Activated CD4-positive, alpha-beta T cell treated with anti-CD3 and anti-CD28 coated beads for 24 hours (primary cell): ENCODE measurements at regions not wholly inside any gene's neighbourhood (a gene's known extent, or its start where the extent isn't known, plus 50 kb on each side); places are given as distances from the start of the nearest gene placed in this dataset.
"Not testable (repeated sequence)": the region's sequence is repeated elsewhere in the genome, so short reads cannot be mapped to it uniquely, and the experiment has no call there.

Source experiments
- DNase-seq, 2 donors: peaks; one replicate each; pipeline ENCODE4 v3.0.0-alpha.2; 2020; ENCODE audit warnings: low read depth in 2 of 2

DNA sequence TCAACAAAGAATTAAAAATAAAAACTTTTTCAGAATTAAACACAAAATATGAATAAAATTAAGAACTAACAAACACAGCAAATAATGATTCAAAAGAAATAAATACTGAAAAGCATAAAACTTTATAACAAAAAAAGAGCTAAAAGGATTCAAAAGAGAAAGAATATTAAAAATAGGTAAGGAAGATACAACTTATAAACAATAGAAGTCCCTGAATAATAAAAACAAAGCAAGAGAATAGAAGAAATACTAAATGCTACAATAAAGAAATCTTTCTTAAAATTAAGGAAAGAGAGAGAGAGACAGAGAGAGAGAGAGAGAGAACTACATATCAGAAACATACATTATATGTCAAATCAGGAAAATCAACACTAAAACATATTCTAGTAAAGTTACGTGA lies 619.9 kb upstream of the SLIT2 start:
- no peak for DNase-seq

DNA sequence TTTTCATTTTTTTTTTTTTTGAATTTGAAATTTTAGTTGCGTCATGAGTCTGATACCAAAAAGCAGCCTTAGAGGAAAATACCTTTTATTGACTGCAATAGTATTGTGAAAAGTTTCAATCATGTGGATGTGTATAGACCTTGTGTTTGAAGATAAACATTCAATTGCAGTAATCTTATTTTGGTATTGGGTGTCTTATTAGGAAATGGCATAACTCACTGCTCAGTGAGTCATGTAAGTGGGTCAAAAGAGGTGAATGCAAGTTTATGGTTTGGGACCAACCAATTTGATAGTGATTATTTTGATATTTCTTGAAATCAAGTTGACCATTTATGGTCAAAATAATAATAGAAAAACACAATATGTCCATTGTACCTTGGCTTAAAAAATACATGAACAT lies 627.8 kb upstream of the SLIT2 start:
- DNase-seq: no peak

DNA sequence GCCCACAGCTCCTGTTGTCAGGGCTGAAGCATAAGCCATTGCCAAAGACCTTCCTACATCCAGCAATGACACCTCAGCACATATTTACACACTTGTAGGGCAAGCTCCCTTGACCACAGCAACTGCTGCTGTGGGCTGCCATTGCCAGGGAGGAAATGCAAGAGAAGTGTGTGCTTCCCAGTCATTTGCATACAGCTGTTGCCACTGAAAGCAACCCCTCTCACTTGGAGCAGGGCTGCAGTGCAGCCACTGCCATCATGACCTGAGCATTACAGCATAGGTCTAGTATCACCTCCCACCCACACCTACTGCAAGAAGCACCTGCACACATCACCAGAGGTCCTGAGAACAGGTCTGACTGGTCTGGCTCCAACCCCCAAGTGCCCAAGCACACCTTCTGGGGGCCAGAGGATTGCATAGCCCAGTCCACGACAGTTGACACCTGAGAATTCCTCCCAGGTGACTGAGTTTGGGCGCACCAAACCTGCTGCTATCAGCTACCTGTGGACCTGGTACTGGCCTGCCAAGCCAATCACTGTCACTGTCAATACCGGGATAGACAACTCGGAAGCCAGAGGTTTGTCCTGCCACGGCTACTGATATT lies 636.5 kb upstream of the SLIT2 start:
- no peak for DNase-seq

DNA sequence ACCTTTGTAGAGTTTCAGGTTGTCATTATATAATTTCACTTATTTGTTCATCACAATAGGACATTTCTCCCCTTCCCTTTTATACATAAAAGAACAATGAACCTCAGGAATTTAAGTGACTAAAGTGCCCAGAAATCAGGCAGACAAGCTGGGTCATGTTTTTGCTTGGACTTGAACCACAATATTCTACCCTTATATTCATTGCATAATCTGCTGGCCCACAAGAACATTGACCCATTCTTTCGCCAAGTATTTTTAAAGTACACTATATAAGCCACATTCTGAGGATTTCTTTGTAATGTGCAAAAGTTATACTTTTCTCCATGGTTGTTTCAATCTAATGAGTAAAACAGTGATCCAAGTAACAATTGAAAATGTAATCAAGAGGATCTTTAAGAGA lies 637.5 kb upstream of the SLIT2 start:
- DNase-seq: no peak

DNA sequence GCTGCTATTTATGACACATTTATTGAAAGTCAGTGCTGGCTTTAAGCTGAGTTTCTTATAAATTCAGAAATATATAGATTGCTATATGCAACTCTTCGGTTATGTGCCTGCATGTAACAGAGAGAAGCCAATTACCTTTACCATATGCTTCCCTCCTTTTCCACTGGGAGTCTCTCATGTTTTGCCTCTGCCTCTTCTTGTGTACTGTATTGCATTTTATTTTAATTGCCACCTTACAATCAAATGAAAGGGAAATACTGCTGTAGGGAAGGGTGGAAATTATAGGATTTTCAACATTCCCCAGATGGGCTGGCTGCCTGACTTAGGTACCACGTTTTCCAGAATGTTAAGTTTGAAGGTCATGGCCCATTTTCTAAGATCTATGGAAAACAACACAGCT lies 655.4 kb upstream of the SLIT2 start:
- DNase-seq: no peak

DNA sequence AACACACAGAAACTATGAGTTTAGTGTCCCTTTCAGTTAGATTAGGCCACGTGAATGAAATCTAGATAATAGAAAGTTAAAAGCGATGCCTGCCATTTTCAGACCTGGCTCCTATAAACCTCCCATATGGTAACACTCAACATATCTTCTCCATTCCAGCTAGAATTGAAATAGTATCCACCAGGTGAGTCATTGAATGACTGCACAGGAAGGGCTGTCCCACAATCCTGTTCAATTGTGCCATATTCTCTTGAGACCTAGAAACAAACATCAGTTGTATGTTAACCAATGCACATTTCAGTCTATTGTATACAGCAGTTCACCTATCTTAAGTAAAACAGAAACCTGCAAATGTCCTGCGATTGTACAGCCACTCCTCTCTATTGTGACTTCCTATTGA lies 659.3 kb upstream of the SLIT2 start:
- no peak for DNase-seq

DNA sequence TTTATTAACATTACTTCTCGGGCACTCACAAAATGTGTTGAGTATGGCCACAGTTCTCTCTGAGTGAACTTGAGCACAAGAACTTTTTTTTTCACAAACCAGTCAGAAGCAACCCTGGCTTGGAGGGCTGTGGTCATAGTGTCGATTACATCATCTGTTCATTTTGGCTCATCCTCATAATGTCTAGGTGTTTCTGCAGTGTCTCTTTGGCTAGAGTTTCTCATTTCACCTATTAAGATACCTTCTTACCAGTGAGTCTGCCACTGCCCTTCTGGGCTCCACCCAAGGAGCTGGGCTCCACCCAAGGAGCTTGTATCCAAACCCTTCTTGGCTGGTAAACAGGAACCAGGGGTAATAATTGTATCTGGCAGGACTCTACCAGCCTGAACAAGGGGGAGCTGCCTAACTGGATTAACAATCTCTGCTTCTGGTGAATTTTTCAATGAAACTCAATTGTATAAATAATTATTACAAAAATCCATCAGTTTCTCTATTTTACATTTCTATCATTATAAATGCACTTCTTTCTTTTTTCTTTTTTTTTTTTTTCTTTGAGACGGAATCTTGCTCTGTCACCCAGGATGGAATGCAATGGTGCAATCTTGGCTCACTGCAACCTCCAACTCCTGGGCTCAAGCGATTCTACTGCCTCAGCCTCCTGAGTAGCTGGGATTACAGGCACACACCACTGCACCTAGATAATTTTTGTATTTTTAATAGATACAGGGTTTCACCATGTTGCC lies 667.7 kb upstream of the SLIT2 start:
- no peak for DNase-seq

DNA sequence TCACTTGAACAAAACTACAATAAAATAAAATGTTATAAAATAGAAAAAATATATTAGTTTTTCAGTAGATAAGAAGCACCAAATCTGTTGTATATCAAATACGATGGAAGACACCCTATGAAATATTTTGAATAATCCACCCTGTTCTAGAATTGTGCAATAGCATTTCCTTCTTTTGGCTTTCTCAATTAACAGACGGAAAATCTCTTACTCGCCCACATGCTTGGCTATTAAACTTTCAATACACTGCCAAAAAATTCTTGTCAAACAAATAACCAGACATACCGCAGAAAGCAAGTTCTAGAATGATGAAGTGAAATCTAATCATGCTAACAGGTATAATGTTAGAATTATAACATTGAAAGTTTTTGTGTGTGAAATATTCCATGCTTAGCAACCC lies 671.6 kb upstream of the SLIT2 start:
- DNase-seq: no peak

DNA sequence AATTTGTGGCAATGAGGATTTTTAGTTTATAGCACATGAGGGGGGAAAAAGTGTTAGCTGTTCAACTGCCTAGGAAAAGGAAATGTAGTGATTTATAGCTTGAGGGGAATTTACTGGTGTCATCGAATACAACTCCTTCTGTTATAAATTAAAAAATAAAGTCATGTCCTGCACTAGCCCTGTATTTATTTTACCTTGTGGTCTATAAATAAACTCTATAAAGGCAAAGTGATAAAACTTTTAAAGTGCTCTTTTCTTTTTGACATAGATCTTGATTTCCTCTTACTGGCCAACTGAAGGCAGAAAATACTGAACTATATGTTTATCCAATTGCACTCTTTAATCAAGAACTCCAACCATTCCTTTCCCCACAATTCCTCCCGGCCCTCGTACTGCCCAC lies 672.1 kb upstream of the SLIT2 start:
- DNase-seq: no peak

DNA sequence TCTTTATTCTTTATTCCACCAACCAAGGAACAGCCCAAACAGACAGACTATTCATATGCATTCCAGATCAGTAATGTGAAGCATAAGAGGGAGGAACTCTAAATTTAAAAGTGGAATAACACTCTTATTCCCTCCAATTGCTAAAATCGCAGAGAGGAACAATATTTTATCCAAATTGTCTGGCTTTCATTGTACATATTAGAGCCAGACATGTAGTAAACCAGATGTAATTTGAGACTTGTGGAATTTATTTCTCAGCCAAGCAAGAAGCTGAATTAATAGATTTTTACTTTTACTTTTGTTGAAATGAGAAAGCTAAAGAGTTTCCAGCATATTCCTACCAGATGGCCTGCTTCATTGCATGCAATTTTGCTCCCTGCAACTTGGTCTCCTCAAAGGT lies 674.6 kb upstream of the SLIT2 start:
- no peak for DNase-seq

DNA sequence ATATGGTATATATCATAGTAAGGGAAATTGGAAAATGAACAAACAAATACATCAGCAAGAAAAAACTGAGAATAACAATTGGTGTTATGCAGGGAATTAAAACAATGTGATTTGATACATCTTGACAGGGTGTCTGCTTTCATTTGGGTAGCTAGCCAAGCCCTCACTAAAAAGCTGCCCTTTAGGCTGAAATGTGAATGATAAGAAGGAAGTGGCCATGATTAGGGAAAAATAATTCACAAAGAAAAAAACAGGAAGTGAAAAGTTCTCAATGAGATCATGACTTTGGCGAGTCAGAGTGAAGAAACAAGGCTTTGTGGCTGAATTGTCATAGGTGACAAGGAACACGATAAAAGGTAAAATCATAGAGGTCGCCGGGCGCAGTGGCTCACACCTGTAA lies 675.8 kb upstream of the SLIT2 start:
- DNase-seq: no peak

DNA sequence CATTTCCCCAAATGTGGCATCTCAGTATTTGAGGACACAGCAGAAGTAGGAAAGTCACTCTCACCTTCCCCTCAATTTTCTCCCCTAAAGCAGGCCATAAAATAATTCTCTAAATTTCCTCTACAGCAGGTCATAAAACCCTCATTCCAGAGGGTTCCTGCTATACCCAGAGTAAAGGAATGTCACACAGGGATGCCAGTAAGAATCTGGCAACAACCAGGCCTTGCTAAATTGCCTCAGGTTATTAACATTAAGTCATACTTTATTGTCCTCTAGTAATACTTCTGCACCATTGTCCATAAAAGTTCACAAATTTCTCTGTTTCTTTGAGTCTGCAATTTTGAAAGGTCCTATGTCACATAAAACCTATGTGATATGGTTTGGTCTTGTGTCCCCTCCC lies 685.7 kb upstream of the SLIT2 start:
- DNase-seq: no peak

DNA sequence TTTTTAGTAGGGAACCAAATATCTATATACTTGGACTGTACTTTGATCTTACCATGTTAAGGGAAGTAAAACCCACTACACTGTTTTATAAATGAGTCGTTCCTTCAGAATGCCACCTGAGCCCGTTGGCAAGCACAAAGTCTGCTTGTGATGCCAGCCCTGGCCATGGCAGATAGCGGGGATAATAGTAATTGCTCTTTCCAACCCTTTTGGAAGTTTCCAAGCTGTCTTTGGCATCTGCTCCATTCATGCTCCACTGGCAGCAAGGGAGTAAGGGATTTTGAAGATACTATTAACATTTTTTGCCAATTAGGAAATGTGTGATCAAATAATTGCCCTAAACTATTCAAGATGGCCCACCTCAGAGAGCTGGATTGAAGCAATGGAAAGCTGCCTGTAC lies 689.2 kb upstream of the SLIT2 start:
- DNase-seq: no peak

DNA sequence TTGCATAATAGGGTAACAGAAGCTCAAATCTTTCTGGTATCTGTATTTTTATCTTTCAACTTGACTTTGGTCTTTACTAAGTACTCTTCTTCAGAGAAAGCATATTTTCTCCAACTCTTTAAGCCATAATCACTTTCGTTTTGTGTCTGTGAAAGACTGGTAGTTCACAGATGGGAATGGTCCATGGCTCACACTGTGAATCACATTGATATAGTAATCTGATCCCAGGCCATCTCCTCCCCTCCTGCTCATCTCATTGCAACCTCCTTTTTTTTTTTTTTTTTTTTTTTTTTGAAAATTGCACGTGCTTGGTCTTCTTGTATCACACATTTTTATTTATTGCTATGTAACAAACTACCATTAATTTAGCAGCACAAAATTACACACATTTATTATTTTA lies 694.5 kb upstream of the SLIT2 start:
- no peak for DNase-seq

DNA sequence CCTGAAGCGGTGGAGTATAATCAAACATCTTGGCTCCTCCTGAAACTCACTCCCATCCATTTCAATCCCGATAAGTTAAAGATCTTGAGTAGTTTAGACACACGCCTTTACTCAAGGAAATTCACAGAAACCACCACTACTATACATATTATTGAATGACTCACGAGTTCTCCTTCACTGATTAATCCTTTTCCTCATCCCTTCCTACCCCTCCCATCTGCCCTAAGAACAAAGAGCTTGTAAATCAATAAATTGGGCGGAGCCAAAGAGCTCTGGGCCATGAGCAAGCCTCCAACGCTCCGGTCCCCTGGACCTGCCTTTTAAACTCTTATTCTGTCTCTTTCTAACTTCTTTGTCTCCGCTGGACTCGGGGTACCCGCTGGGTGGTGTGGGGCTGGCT lies 695.4 kb upstream of the SLIT2 start:
- DNase-seq: not testable (repeated sequence)

DNA sequence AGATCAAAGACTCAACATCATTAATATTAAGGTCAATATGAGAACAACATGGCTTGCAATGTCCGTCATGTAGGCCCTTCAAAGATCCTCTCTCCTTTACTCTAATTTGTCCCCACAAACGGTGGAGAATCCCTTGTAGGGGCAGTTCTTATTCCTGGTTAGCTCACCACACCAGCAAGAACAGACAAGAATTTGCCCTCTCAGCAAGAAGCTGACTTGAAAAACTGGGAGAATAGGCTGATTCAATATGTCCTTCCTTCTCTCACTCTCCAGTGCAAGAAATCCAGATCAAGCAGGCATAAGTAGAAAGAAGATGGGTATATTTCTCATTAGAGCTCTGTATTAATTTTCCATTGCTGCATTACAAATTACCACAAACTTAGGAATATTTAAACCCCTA lies 704.2 kb upstream of the SLIT2 start:
- no peak for DNase-seq

DNA sequence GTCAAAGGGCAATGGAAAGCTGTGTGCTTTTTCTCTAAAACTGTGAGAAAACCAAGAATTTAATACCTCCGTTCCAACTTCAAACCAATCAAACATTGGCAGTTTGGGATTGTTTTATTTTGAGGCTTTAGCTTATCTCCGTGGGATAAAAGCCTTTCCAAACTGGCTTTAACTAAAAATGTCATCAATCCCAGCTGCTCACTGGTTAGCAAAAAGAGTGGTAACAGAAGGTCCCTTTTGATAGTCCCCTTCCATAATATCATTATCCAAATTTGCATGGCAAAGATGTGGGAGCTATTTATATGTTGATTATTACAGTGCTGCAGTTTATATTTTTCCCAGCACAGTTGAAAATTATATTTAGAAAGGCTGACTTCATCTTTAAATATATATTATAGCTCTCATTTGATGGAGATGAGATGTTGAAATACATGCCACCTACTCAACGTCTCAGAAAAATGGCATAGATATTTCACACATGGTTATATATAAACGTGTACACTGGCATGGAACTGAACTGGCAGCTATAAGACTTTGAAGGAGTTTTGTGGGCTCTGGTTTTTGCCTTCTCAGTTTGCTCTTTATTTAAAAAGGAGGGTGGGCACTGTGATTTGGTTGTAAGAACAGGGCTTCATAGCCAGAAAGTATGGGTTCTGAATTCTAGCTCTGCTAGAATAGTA lies 707.1 kb upstream of the SLIT2 start:
- no peak for DNase-seq

DNA sequence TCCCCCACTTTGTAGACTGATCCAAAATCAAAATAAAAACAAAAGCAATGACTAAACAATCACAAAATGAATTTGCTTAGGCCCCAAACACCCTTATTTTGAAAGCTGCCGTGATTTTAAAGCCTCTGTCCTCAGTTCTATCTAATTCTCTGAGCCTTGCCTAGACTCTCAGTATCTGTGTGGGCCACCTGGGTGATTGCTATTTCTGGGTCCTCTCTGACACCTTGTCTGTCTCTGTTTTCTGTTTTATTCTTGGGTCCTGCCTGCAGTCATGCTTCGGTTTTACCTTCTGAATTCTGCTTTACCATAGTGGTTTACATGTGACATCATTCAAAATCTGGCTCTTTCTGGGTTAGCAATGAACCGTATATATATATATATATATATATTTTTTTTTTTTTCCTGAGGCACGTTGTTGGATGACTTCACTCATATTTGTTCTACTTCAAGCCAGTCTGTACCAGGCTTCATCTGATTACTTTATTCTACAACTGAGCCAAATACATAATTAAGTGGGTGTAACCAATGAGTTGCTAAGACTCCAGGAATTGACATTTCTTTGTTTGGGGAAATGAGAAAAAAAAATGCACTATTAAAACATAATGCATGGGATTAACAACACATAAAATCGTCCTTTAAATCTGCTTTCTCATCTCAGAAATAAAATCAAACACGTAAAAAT lies 710.7 kb upstream of the SLIT2 start:
- DNase-seq: no peak

DNA sequence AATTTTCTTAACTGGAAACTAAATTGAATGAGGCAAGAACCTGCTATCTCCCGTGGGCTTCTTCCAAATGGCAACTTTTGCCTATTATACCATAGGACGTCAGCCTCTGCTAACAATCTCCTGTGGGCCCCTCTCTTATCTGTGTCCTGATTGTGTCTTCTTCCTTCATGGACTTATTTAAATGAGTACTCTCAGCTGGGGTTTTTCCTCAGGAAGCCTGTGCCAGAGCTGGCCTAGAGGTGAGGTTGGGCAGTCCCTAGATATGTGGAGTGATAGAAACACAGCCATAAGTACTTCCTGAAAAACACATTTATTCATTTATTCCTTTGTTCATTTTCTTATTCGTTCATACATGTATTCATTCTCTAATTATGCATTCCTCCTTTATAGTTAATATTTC lies 712.5 kb upstream of the SLIT2 start:
- DNase-seq: no peak

DNA sequence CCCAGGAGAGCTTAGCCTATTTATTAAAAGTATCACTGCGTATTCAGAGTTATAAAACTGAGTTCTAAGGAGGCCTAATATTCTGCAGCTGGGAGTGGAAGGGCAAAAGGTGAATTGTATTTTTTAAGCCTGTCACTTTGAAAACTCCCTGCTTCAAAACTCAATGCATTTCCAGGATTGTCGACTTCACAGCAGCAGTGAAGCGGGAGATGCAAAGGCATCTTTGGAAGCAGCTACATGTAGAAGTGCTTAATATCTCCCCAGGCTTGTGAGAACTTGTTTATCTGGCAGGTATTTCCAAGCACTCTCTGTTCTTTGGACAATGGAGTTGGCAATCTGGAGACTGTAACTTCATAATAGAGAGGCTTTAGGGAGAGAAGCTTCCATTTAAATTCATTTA lies 717.5 kb upstream of the SLIT2 start:
- DNase-seq: no peak

DNA sequence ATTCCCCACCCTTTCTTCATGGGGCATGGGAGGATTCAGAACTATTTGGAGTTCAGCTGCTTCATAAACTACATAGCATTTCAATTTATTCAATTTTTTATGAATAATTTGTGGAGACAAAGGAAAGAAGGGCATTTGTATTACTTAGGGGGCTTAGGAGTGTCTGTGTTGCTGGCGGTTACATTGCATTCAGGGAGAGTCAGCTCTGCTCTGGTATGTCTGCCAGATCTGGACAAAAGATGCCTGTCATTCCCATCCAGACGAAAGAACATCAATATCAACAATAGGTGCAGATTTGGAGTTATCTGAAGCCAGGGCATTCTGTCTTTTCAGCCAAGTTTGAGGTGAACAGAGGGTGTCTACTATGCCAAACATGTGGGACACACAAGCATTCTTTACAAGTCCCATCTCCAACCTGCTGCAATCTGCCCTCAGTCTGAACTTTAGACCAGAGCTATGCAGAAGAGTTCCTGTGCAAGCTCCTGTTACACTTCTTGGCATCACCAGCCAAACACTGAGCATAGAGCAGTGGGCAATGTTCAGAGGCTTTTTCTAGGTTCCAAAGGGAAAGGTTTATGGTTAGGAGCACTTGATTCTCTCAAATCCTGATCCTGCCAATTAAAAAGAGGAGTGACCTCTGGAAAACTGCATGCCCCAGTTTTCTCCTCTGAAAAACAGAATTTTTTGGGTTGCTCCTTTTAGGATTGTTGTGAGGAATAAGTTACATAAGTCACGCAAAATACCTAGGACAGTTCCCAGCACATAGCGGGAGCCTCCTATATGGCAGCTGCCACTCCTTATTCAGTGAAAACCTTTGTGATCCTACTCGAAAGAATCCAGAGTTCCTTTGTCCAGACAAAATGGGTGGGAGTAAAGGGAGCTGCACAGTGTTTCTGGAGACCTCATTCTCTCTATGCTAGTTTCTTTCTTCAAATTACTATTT lies 719.5 kb upstream of the SLIT2 start:
- no peak for DNase-seq

DNA sequence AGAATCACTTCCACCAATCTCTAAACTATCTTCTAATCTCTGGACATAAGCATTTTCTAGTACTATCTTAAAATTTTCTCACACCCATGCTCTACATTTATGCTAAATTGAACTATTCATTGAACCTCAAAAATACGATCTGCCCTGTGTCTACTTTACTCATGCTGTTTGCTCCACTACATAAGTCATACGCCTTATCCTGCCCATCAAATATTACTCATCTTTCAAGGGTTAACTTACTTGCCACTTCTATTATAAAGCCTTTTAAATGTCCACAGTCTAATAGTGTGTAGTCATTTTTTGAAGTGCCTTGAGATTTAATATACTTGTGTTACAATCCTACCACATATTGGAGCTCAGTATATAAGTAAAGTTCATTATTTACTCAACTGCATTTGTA lies 727.7 kb upstream of the SLIT2 start:
- DNase-seq: no peak
